Left kidney (tissue), 1 donor: ENCODE measurements at regions not wholly inside any gene's neighbourhood (a gene's known extent, or its start where the extent isn't known, plus 50 kb on each side); places are given as distances from the start of the nearest gene placed in this dataset.
"Not testable (repeated sequence)": the region's sequence is repeated elsewhere in the genome, so short reads cannot be mapped to it uniquely, and the experiment has no call there.

Experiments
- DNase-seq: peaks from one replicate; pipeline ENCODE4 v3.0.0-alpha.2; 2013

GRCh38 chr20:23151008-23151703 is 65.0 kb upstream of the CD93 start:
- DNase-seq = no peak

GRCh38 chr20:23150304-23151007 is 64.3 kb upstream of the CD93 start:
- no peak for DNase-seq

- no peak for DNase-seq
Measured at GRCh38 chr20:23149623-23150279, 63.6 kb upstream of the CD93 start.

- no peak for DNase-seq
Measured at GRCh38 chr20:23148731-23149570, 62.8 kb upstream of the CD93 start.

- no peak for DNase-seq
Measured at GRCh38 chr20:23147964-23148730, 62.0 kb upstream of the CD93 start.

- no peak for DNase-seq
Measured at GRCh38 chr20:23147647-23147963, 61.5 kb upstream of the CD93 start.

GRCh38 chr20:23146857-23147637 is 60.9 kb upstream of the CD93 start:
- DNase-seq = no peak

GRCh38 chr20:23146181-23146580 is 60.1 kb upstream of the CD93 start:
- DNase-seq = no peak

- no peak for DNase-seq
Measured at GRCh38 chr20:23145281-23145700, 59.2 kb upstream of the CD93 start.

GRCh38 chr20:23144856-23145255 is 58.7 kb upstream of the CD93 start:
- no peak for DNase-seq

- DNase-seq = no peak
Measured at GRCh38 chr20:23143986-23144690, 58.0 kb upstream of the CD93 start.

- no peak for DNase-seq
Measured at GRCh38 chr20:23143098-23143497, 57.0 kb upstream of the CD93 start.

- no peak for DNase-seq
Measured at GRCh38 chr20:23142162-23143050, 56.3 kb upstream of the CD93 start.

GRCh38 chr20:23141450-23142161 is 55.5 kb upstream of the CD93 start:
- no peak for DNase-seq

- no peak for DNase-seq
Measured at GRCh38 chr20:23140991-23141390, 54.9 kb upstream of the CD93 start.

GRCh38 chr20:23139984-23140383 is 53.9 kb upstream of the CD93 start:
- DNase-seq = not testable (repeated sequence)

- no peak for DNase-seq
Measured at GRCh38 chr20:23139524-23139923, 53.4 kb upstream of the CD93 start.

GRCh38 chr20:23138682-23139081 is 52.6 kb upstream of the CD93 start:
- DNase-seq = no peak

- DNase-seq = no peak
Measured at GRCh38 chr20:23138226-23138625, 52.1 kb upstream of the CD93 start.
